Astrocyte (in vitro differentiated cells and primary cell): ENCODE measurements at regions not wholly inside any gene's neighbourhood (a gene's known extent, or its start where the extent isn't known, plus 50 kb on each side); places are given as distances from the start of the nearest gene placed in this dataset.
"Not testable (repeated sequence)": the region's sequence is repeated elsewhere in the genome, so short reads cannot be mapped to it uniquely, and the experiment has no call there.

ENCODE experiments used
- DNase-seq: peaks from one replicate; pipeline ENCODE4 v3.0.0-alpha.2; 2010; ENCODE audit warnings: low read depth
- FAIRE-seq: peaks from 2 replicates; lab custom pipeline; 2011; peaks lifted over from hg19 to GRCh38; lab: Jason Lieb, UNC
- H2AFZ ChIP-seq: 2 replicates; pipeline ENCODE4 v1.6.0; 2012; ENCODE audit warnings: low read depth, low read length, inconsistent platforms
- H3K27ac ChIP-seq: 2 replicates; pipeline ENCODE4 v1.5.1; 2011; ENCODE audit warnings: low read depth, low read length, inconsistent platforms
- H3K27me3 ChIP-seq: 2 replicates; pipeline ENCODE4 v1.6.0; 2011; ENCODE audit warnings: low read length, inconsistent platforms; ENCODE audit not compliant: insufficient read depth
- H3K36me3 ChIP-seq: 2 replicates; pipeline ENCODE4 v1.5.1; 2011; ENCODE audit warnings: low read length, inconsistent platforms; ENCODE audit not compliant: insufficient read depth
- H3K4me1 ChIP-seq: 2 replicates; pipeline ENCODE4 v1.5.1; 2011; ENCODE audit warnings: low read length, inconsistent platforms; ENCODE audit not compliant: insufficient read depth
- H3K4me2 ChIP-seq: 2 replicates; pipeline ENCODE4 v1.6.0; 2012; ENCODE audit warnings: low read length, inconsistent platforms
- H3K4me3 ChIP-seq: 2 replicates; pipeline ENCODE4 v1.5.1; 2011; ENCODE audit warnings: low read depth, mild to moderate bottlenecking, low read length, inconsistent platforms; ENCODE audit not compliant: insufficient read depth
- H3K79me2 ChIP-seq: 2 replicates; pipeline ENCODE4 v1.6.0; 2012; ENCODE audit warnings: mild to moderate bottlenecking, low read length, inconsistent platforms; ENCODE audit not compliant: insufficient read depth
- H3K9ac ChIP-seq: 2 replicates; pipeline ENCODE4 v1.6.0; 2012; ENCODE audit warnings: mild to moderate bottlenecking, low read length, inconsistent platforms
- H3K9me3 ChIP-seq: 2 replicates; pipeline ENCODE4 v1.5.1; 2012; ENCODE audit warnings: low read depth, mild to moderate bottlenecking, low read length, inconsistent platforms; ENCODE audit not compliant: insufficient read depth
- H4K20me1 ChIP-seq: 2 replicates; pipeline ENCODE4 v1.6.0; 2012; ENCODE audit warnings: low read length, inconsistent platforms; ENCODE audit not compliant: insufficient read depth
- H3K27ac Mint-ChIP-seq: one replicate; pipeline ENCODE4 v1.8.0; 2021; ENCODE audit warnings: mild to moderate bottlenecking, mixed read lengths; ENCODE audit not compliant: unreplicated experiment
- H3K27me3 Mint-ChIP-seq: one replicate; pipeline ENCODE4 v1.8.0; 2021; ENCODE audit warnings: low read depth, mixed read lengths; ENCODE audit not compliant: unreplicated experiment
- H3K36me3 Mint-ChIP-seq: one replicate; pipeline ENCODE4 v1.8.0; 2021; ENCODE audit warnings: low read depth, mixed read lengths; ENCODE audit not compliant: unreplicated experiment
- H3K4me1 Mint-ChIP-seq: one replicate; pipeline ENCODE4 v1.8.0; 2021; ENCODE audit warnings: low read depth, mixed read lengths; ENCODE audit not compliant: unreplicated experiment
- H3K4me3 Mint-ChIP-seq: one replicate; pipeline ENCODE4 v1.8.0; 2021; ENCODE audit warnings: mild to moderate bottlenecking, moderate library complexity, mixed read lengths; ENCODE audit not compliant: unreplicated experiment
- H3K9me3 Mint-ChIP-seq: one replicate; pipeline ENCODE4 v1.8.0; 2021; ENCODE audit warnings: mild to moderate bottlenecking, mixed read lengths; ENCODE audit not compliant: unreplicated experiment
- EZH2 ChIP-seq: IDR thresholded peaks from 2 replicates; pipeline ENCODE4 v1.6.1; 2012; ENCODE audit warnings: mild to moderate bottlenecking, low read length, inconsistent platforms; ENCODE audit not compliant: insufficient read depth
- TF ChIP-seq, protein P1 (sequence below): IDR thresholded peaks from 2 replicates; pipeline ENCODE4 v1.5.1; 2011; ENCODE audit warnings: low read depth, mild to moderate bottlenecking, inconsistent platforms, low read length, moderate library complexity; ENCODE audit not compliant: insufficient read depth

- H3K4me2 ChIP-seq: no peak overlapping the region
- no peak overlapping the region for H3K9ac ChIP-seq
- no peak overlapping the region for H2AFZ ChIP-seq
- no peak for TF ChIP-seq EZH2
- no peaks in the 10 kb centered on the region for H3K27me3 ChIP-seq
- H4K20me1 ChIP-seq: no peaks in the 10 kb centered on the region
- peaks cover 3% of the 10 kb centered on the region for H3K4me1 Mint-ChIP-seq
- H3K27me3 Mint-ChIP-seq: no peaks in the 10 kb centered on the region
- peaks cover 12% of the 10 kb centered on the region for H3K9me3 Mint-ChIP-seq
- H3K27ac Mint-ChIP-seq: no peak overlapping the region
- no peak overlapping the region for H3K27ac ChIP-seq
- H3K79me2 ChIP-seq: no peaks in the 10 kb centered on the region
- DNase-seq (no peak), FAIRE-seq (no peak)
- peaks cover 4% of the 10 kb centered on the region for H3K36me3 Mint-ChIP-seq
- H3K9me3 ChIP-seq: no peaks in the 10 kb centered on the region
- H3K36me3 ChIP-seq: no peaks in the 10 kb centered on the region
- H3K4me3 ChIP-seq: no peak overlapping the region
- H3K4me3 Mint-ChIP-seq: no peak overlapping the region
- no peaks in the 10 kb centered on the region for H3K4me1 ChIP-seq
These were observed 70.2 kb downstream of the MTNR1B start for GRCh38 chr11:93039531-93040240.

- Mint-ChIP-seq H3K27ac (no peak overlapping the region), H3K27me3 (no peaks in the 10 kb centered on the region), H3K4me3 (no peak overlapping the region), H3K36me3 (peaks cover 4% of the 10 kb centered on the region), H3K4me1 (peaks cover 3% of the 10 kb centered on the region), H3K9me3 (peaks cover 13% of the 10 kb centered on the region)
- Histone ChIP-seq H3K9ac (no peak overlapping the region), H3K4me3 (no peak overlapping the region), H3K9me3 (no peaks in the 10 kb centered on the region), H3K79me2 (no peaks in the 10 kb centered on the region), H3K4me1 (no peaks in the 10 kb centered on the region), H2AFZ (no peak overlapping the region), H4K20me1 (no peaks in the 10 kb centered on the region), H3K4me2 (no peak overlapping the region), H3K36me3 (no peaks in the 10 kb centered on the region), H3K27me3 (no peaks in the 10 kb centered on the region), H3K27ac (no peak overlapping the region)
- FAIRE-seq: no peak
- TF ChIP-seq, protein P1, sequence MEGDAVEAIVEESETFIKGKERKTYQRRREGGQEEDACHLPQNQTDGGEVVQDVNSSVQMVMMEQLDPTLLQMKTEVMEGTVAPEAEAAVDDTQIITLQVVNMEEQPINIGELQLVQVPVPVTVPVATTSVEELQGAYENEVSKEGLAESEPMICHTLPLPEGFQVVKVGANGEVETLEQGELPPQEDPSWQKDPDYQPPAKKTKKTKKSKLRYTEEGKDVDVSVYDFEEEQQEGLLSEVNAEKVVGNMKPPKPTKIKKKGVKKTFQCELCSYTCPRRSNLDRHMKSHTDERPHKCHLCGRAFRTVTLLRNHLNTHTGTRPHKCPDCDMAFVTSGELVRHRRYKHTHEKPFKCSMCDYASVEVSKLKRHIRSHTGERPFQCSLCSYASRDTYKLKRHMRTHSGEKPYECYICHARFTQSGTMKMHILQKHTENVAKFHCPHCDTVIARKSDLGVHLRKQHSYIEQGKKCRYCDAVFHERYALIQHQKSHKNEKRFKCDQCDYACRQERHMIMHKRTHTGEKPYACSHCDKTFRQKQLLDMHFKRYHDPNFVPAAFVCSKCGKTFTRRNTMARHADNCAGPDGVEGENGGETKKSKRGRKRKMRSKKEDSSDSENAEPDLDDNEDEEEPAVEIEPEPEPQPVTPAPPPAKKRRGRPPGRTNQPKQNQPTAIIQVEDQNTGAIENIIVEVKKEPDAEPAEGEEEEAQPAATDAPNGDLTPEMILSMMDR: no peak
- no peak for TF ChIP-seq EZH2
- DNase-seq: no peak
These were observed 72.2 kb downstream of the MTNR1B start for GRCh38 chr11:93041682-93042081.

- not testable (repeated sequence) for FAIRE-seq
These were observed 73.7 kb downstream of the MTNR1B start for GRCh38 chr11:93043186-93043585.

More at GRCh38 chr11:93043186-93043585, 73.7 kb downstream of the MTNR1B start:
- not testable (repeated sequence) for DNase-seq, H3K27me3 Mint-ChIP-seq, H3K36me3 ChIP-seq, H3K9ac ChIP-seq, H3K4me2 ChIP-seq, H3K79me2 ChIP-seq, H4K20me1 ChIP-seq, H3K27ac Mint-ChIP-seq, H2AFZ ChIP-seq, H3K4me1 ChIP-seq, H3K4me3 ChIP-seq, H3K27me3 ChIP-seq, H3K4me1 Mint-ChIP-seq, H3K9me3 ChIP-seq, H3K36me3 Mint-ChIP-seq, H3K27ac ChIP-seq, H3K4me3 Mint-ChIP-seq
- H3K9me3 Mint-ChIP-seq: peaks cover 16% of the 10 kb centered on the region
